Activated T-cell treated with anti-CD3 and anti-CD28 coated beads for 24 hours (primary cell): ENCODE measurements at regions not wholly inside any gene's neighbourhood (a gene's known extent, or its start where the extent isn't known, plus 50 kb on each side); places are given as distances from the start of the nearest gene placed in this dataset.

Experiments used
- DNase-seq: peaks from one replicate; pipeline ENCODE4 v3.0.0-alpha.2; 2020; ENCODE audit warnings: low read depth

DNA sequence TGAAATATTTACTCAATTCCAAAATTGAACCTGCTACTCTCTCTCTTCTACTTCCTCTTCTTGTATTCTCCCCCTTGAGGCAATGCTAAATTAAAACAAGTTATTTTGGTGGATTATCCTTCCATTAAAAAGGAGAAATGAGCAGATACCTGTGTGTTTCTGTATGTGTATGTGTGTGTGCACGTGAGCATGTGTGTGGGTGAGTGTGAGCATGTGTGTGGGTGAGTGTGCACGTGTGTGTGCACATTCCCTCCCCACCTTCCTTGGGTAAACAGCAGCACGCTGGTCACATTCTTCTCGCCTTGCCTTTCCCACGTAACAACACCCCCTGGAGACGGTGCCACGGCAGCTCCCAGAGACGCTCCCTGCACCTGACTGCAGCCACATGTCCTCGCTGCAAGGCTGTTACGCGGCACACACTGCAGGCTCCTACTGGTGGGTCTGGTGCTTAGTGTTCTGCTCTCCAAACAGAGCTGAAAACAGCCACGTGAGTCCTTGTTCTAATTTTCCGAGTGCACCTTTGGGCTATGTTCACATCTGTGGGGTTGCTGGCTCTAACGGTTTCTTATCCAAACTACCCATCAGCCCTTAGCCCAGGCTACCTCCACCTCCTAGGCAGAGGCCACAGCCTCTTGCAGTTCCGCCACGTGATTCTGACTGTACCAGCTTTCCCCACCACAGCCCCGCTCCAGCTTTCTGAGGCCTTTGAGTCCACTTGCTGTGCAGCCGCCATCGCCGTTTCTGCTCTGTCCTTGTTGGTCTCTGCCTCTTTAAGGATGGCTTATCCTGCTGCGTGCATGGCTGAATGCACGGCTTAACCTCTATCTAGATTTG is 123.4 kb downstream of the CTTN start:
- DNase-seq = no peak

DNA sequence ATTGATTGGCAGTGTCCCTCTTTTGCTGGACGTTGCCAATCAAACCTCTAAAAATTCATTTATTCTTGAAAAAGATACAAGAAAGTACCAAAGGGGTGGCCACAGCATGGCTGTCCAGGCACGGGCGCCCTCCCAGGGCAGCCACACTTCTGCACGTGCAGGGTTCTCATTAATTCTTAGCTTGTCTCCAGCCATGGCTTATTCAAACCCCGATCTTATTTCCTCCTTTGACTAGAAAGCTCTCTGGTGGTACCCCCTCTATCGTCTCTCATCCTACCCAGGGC is 123.9 kb downstream of the CTTN start:
- no peak for DNase-seq

DNA sequence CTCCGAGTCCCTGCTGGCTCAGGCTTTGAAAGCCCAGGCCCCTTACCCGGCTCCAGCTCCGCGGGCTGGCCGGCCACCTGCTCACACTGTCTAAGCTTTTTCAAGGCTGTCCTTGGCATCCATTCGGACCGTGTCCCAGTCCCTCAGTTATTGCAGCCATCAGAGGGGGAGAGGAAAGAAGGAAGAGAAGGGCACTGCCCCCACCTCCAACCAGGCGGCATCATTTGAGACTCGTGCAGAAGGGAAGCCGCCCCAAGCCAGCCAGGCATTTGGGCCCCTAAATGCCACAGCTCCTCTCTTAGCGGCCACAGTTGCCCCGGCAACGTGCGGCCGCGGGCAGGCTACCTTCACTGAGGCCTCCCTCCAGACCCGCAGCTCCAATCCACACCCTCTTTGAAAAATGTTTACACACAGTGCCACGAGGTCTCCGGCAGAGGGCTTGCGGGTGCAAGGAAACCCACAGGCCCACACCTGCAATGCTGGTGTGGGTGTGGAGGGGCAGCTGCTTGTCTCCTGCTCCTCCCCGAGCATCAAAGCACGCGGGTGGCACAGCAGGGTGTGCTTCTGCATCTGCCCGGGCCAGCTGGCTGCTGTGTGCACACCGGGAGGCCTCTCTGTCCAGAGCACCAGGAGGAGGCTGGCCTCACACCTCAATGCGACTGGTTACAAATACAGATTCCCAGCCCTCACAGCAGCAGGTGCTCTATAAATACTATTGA is 124.4 kb downstream of the CTTN start:
- no peak for DNase-seq

DNA sequence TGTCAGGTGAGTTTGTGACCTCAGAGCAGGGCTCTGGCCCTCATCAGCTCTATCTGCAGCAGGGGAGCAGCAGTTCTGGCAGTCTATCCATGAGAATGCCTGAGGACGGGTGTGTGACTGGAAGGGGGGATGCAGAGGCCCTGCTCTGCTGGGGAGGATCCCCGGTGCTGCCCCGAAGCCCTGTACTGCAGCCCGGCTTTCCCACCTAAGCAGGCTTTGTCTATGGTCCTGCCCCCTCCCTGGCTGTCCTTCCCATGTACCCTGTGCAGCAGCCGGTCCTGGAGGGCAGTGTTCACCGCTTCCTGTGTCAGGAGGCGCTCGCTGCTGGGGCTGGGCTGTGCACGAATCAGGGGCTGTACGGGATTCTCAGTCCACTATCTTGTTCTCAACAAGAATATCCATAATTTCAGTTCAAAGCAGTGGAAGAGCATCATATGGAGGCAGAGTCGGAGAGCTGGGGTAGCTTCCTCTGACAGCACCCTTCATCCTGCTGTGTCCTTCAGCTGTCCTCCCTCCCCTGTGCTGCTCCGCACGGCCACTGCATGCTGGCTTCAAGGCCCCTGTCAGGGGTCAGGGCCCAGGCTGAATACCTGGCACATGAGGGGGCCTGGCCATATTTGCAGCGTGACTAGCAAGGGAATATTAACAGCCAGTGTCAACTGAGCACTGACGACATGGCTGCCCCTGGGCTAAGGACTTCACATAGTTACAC is 125.2 kb downstream of the CTTN start:
- DNase-seq = no peak

DNA sequence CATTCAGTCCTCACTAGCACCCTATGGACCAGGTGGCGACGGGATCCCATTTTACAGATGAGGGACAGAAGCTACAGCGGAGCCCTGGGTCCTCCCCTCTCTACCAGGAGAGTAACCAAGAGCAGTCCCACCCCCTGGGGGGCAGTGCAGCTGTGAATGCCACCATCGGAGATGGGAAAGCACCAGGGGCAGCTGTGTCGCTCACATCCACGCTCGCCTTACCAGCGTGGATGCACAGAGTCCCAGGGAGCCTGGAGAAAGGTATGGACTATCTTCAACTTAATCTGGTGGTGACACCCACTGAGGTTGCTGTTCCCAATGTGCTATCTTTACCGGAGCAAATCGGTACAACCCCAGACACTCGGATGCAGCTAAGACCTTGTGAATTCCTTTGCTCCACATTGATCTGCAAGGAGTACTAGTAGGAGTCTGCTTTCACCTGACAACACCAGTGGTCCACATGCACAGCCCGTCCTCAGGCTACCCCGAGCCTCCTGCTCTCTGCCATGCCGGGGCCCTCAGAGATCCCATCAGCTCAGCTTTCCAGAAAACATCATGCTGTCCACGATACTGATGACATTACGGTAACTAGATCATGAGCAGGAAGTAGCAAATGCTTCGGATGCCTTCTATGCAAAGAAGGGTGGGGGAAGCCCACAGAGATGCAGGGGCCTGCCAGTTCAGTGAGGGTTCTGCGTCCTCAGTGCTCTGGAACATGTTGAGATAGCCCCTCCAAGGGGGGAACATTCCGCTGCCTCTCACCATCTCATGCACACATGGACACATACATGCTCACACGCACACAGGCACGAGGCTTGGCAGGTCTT is 126.0 kb downstream of the CTTN start:
- no peak for DNase-seq

DNA sequence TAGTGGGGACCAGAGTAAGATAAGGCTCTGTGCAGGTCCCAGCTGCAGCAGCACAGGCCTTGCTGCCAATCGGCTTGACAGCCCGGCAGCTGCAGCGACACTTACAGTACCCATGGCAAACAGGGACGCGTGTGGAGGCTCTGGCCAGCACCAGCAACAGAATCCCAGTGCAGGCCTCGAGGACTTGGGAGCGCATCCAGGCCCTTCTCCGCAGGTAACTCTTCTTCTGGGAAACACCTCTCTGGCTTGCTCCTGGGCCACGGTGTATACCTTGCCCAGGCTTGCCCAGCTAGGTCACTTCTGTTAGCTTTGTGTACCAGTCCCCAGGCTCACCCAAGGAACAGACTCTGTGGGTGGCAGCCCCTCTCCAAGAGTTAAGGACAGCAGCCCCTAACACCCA is 126.7 kb downstream of the CTTN start:
- DNase-seq = no peak

DNA sequence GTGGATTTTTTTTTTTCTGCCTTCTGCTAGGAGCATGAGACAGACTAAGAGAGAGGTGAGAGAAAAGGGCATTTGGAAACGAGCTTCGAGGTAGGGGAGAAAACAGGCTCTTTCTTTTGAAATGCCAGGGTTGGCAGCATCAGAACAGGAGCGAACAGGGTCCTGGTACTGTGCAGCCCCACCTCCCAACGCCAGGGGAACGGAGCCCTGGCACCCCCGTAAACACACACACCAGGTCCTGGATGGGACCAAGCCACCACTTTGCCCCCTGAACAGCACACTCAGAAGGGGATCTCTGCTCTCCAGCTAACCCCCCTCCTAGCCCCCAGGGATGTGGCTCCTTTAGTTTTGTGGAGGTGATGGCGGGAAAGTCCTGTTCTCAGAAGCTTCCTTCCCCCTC is 127.1 kb downstream of the CTTN start:
- DNase-seq = no peak

DNA sequence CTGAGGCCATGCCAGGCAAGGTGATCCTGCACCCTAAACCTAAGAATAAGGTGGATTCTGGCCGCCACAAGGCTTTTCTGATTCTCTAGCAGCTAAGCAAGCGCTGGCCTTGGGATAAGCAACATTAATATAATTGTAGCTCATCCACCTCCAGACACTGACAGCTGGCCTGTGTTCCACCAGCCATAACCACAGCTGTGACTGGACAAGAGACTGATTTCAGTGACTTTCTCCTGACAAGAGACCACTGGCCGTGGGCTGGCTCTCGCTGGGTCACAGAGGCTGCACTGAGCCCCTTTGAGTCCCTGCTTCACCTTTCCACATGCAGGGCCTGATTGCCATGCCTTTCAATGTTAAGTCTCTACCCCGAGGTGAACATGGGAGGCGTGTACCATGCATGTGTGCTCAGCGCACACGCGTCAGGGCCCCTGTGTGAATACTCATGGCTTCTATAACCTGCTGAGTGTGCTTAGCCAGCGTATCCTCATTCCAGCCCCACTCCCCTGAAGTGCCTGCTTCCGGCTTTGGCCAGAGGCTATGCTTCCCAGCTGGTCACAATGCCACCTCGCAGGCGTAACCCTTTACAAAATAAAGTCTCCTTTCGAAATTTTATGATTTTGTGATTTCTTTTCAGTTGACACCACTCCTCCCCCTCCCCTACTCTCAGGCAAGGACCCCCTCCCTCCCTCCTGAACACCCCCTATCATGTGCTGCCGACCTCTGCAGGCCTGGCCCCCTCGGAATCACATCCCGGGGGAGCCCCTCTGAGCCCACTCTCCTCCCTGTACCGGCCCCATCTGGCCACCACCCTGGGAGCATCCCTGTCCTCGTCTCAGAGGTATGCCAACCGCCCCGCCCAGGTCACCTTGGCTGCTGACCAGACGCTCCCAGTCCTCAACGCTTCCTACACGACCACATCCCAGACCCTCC is 128.1 kb downstream of the CTTN start:
- DNase-seq = no peak

DNA sequence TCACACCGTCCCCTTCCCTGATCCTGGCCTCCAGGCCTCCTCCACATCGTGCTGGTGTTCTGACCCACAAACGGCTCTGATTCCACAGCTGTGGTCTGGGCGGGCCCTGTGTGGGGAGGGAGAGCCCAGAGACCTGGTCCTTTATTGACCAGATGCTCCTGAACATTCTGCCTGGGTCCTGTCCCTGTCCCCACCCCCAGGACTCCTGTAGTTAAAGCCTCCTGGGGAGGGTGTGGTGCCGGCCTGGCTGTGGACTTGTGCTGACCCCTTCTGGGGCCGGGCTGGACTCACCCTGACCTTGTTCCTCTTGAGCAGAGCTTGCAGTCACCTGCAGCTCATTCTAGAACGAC is 128.7 kb downstream of the CTTN start:
- DNase-seq = no peak

DNA sequence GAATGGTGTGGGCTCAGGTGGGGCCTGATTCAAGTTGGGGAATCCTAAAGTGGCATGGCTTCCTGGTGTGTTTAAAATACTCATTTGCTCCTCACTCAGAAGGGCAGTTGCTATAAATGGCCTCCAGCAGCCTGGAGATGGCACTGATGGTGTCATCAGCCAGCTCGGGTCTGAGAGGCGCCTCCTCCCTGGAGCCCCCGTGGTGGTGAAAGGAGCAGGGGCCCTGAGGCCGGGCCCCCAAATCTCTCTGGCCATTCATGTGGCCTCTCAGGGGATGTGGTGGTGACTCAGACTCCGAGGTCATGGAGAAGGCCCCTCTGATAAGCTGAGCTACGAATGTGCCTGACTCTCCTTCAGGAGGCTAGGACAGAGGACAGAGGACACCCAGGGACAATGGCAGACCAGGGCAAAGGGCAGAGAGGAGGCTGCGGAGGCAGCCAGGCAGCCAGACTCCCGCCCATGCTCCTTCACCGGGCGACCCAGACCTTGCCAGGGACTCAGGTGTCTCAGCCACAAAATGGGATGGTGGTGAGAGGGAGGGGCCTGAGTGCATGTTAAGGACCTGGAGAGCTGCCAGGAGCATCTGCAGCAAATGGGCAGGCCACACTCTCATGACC is 129.2 kb downstream of the CTTN start:
- no peak for DNase-seq

DNA sequence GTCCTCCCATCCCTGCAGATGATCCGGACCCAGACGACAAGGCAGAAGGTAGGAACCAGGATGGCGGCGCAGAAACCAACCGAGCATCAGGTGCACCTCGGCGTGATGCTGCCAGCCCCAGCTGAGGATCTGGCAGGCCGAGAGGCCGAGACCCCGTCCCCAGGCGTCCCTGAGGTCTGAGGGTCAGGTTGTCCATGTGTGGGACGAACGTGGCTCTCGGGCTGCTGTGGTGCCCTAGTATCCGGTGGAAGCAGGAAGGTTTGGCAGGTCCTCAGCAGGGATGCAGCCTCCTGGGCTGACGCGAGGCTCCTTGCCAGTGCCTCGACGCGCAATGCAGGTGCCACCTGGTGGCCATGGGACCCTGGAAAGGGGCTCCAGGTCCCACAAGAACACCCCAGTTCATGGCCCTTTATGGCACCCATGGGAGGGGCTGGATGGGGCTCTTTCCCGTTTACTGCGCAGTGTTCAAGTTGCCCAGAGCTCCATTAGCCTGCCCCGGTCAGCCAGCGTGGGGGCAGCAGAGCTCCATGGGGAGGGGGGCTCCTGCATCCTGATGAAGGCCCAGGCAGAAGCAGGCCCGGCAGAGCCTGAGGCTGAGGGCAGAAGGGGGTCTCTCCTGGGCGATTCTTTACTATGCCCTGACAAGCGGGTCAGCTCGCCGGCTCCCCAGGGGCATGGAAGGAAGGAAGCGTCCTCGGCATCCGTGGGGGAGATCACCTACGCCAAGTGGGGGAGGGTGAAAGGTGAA is 129.9 kb downstream of the CTTN start:
- DNase-seq = no peak

DNA sequence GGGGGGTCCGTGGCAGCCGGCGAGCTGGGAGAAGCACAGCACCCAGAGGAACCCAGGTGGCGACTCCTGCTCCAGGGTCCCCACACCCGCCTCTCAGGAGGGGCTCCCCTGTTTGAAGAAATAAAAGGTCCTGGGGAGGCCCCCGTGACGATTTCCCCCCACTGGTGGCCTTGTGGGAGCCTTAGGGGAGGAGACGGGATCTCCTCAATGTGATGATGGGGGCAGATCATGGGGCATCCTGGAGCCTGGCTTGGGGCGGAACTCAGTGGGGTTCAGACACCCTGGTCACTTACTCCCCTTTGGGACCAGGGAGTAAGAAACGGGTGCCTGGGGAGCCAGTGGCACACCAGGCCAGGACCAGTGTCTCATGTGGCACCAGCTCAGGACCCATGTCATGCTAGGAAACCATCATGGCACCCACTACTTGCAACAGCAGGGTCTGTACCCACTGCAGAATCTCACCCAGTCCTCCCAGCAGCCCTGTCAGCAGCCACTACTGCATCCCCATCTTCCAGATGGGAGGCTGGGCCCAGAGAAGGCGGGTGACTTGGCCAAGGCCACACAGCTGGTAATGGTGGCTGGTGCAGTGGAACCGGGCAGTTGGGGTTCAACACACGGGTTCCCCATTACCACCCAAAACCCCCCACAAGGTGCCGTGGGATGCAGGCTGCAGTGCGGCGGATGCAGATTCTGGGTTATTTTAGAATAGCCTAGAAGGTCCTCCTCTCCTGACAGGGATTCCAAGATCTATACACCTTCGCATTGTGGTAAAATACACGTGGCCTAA is 130.7 kb downstream of the CTTN start:
- DNase-seq = no peak

DNA sequence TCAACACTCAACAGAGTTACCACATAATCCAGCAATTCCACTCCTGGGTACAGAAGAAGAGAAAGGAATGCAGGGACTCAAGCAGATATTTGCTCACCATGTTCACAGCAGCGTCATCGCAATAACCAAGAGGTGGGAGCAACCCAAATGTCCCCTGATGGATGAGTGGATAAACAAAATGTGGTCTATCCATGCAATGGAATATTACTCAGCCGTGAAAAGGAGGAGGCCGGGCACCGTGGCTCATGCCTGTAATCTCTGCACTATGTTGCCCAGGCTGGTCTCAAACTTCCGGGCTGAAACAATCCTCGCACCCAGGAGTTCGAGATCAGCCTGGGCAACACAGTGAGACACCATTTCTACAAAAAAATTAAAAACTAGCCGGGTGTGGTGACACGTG is 131.7 kb downstream of the CTTN start:
- no peak for DNase-seq

DNA sequence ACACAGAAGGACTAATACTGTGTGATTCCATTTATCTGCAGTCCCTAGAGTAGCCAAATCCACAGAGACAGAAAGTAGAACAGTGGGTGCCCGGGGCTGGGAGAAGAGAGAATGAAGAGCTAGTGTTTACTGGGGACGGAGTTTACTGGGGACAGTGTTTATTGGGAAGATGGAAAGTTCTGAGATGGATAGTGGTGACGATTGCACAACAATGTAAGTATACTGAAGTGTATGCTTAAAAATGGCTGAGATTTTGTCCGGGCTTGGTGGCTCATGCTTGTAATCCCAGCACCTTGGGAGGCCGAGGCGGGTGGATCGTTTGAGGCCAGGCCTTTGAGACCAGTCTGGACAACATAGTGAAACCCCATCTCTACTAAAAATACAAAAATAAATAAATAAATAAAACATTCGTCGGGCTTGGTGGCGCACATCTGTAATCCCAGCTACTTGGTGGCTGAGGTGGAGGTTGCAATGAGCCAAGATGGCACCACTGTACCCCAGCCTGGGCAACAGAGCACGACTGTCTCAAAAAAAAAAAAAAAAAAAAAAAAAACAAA is 132.4 kb downstream of the CTTN start:
- DNase-seq = no peak

DNA sequence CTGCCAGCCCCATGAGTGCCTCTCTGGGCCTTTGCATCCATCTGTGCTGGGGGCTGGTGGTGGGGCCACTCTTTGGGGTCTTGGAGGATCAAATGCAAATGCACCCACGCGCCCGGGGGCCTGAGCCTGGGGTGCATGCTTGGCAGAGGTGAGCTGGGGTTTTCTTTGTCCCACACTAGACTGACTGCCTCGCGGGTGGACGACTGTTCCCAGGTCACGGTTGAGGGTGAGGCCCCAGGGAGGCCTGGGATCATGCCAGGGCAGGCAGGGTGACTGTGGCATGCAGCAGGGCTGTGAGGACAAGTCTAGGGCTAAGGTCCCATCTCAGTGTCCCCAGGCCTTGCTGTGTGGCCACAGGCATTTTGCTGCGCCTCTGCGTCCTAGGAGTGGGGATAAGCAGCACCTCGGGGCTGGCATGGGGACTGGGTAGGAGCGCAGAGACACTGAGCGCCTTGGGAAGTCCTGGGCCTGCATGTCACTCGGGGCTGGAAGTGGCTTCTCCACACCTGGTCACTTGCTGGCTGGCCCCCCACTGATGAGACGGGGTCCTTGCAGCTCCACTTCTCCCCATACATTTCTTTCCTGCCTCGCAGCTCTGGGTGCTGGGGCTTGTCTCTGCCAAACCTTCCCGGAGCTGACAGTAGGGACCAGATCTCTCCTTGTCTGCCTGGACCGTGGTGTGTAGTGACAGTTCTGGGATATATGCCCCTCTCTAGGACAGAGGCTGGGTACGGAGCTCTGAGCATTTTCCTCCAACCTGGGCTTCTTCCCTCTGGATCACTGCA is 133.1 kb downstream of the CTTN start:
- no peak for DNase-seq

DNA sequence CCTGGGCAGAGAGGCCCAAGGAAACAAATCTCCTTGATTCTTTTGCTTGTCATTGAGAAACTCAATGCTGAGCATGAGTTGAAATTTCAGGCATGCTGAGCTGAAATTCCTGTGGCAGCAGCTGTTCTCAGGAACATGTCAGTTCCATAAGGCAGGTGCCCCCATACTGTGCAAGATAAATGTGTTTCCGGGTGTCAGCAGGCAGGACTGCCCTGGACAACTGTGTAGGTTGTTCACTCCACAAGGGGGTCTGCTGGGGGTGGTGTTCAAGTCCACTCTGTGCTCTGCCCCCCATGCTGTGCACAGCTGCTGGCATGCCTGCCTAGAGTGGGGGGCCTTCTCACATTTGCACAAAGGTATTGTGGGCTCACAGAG is 133.7 kb downstream of the CTTN start:
- DNase-seq = no peak

DNA sequence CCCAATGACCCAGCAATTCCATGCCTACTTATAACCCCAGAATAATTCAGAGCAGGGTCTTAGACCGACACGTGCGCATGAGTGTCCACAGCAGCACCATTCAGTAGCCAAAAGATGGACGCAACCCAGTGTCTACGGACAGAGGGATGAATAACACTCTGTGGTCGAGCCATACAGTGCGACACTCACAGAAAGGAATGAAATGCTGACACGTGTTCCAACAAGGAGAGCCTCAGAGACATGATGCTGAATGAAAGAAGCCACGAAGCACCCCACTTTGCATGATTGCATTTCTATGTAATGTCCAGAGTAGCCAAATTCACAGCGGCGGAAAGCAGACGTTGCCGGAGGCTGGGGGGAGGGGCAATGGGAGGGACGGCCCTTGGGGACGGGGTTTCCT is 134.4 kb downstream of the CTTN start:
- no peak for DNase-seq
